ENCODE measurements at regions not wholly inside any gene's neighbourhood (a gene's known extent, or its start where the extent isn't known, plus 50 kb on each side); places are given as distances from the start of the nearest gene placed in this dataset.

GRCh38 chr1:58403894-58404293 lies 142.6 kb downstream of the OMA1 start:
- H3K27ac ChIP-seq (ENCODE audit: low read depth, low read length): no peak overlapping the region
- no peaks in the 10 kb centered on the region for H3F3A ChIP-seq (ENCODE audit: insufficient read depth)
- H3K27me3 ChIP-seq (ENCODE audit: low read length): no peaks in the 10 kb centered on the region
- no peak overlapping the region for H2AFZ ChIP-seq (ENCODE audit: low read depth, low read length, severe bottlenecking)
- H3K9me3 ChIP-seq (ENCODE audit: insufficient read depth, low read length): no peaks in the 10 kb centered on the region
- H3K36me3 ChIP-seq (ENCODE audit: low read length): no peaks in the 10 kb centered on the region
- no peak for TF ChIP-seq EZH2phosphoT487 (conservative IDR thresholded peaks at IDR 0.05; ENCODE audit: low read length)
- no peak for TF ChIP-seq CTCF (IDR thresholded peaks at IDR 0.05; ENCODE audit: insufficient read depth, low read length, poor library complexity, severe bottlenecking)
- H3K9ac ChIP-seq (ENCODE audit: low read length): no peak overlapping the region
- H3K79me2 ChIP-seq (ENCODE audit: insufficient read depth, low read length): no peaks in the 10 kb centered on the region
- H3K4me2 ChIP-seq (ENCODE audit: low read depth, low read length, poor library complexity, severe bottlenecking): no peak overlapping the region
- H3K9me2 ChIP-seq (replicated peaks; ENCODE audit: insufficient read depth, low read length): no peaks in the 10 kb centered on the region
- H3K4me3 ChIP-seq (ENCODE audit: insufficient read depth, low read length, poor library complexity, severe bottlenecking): no peak overlapping the region
- no peaks in the 10 kb centered on the region for H4K20me1 ChIP-seq (ENCODE audit: low read depth, low read length)

- Histone ChIP-seq H3K4me3 (ENCODE audit: insufficient read depth, low read length, poor library complexity, severe bottlenecking) (no peak overlapping the region), H4K20me1 (ENCODE audit: low read depth, low read length) (no peaks in the 10 kb centered on the region), H2AFZ (ENCODE audit: low read depth, low read length, severe bottlenecking) (no peak overlapping the region), H3F3A (ENCODE audit: insufficient read depth) (no peaks in the 10 kb centered on the region), H3K4me2 (ENCODE audit: low read depth, low read length, poor library complexity, severe bottlenecking) (no peak overlapping the region), H3K9ac (ENCODE audit: low read length) (no peak overlapping the region), H3K36me3 (ENCODE audit: low read length) (no peaks in the 10 kb centered on the region), H3K27ac (ENCODE audit: low read depth, low read length) (no peak overlapping the region), H3K9me2 (replicated peaks; ENCODE audit: insufficient read depth, low read length) (no peaks in the 10 kb centered on the region), H3K79me2 (ENCODE audit: insufficient read depth, low read length) (no peaks in the 10 kb centered on the region), H3K9me3 (ENCODE audit: insufficient read depth, low read length) (no peaks in the 10 kb centered on the region), H3K27me3 (ENCODE audit: low read length) (no peaks in the 10 kb centered on the region)
- TF ChIP-seq CTCF (IDR thresholded peaks at IDR 0.05; ENCODE audit: insufficient read depth, low read length, poor library complexity, severe bottlenecking): no peak
- TF ChIP-seq EZH2phosphoT487 (conservative IDR thresholded peaks at IDR 0.05; ENCODE audit: low read length): no peak
Observed at GRCh38 chr1:58402444-58402843, 144.1 kb downstream of the OMA1 start.

GRCh38 chr1:58401991-58402390 lies 144.5 kb downstream of the OMA1 start:
- H3K36me3 ChIP-seq (ENCODE audit: low read length): no peaks in the 10 kb centered on the region
- no peak overlapping the region for H3K9ac ChIP-seq (ENCODE audit: low read length)
- no peak overlapping the region for H3K4me3 ChIP-seq (ENCODE audit: insufficient read depth, low read length, poor library complexity, severe bottlenecking)
- H3K27ac ChIP-seq (ENCODE audit: low read depth, low read length): no peak overlapping the region
- TF ChIP-seq EZH2phosphoT487 (conservative IDR thresholded peaks at IDR 0.05; ENCODE audit: low read length) (no peak), CTCF (IDR thresholded peaks at IDR 0.05; ENCODE audit: insufficient read depth, low read length, poor library complexity, severe bottlenecking) (no peak)
- no peaks in the 10 kb centered on the region for H3K9me2 ChIP-seq (replicated peaks; ENCODE audit: insufficient read depth, low read length)
- no peaks in the 10 kb centered on the region for H3K9me3 ChIP-seq (ENCODE audit: insufficient read depth, low read length)
- H3F3A ChIP-seq (ENCODE audit: insufficient read depth): no peaks in the 10 kb centered on the region
- no peak overlapping the region for H2AFZ ChIP-seq (ENCODE audit: low read depth, low read length, severe bottlenecking)
- no peaks in the 10 kb centered on the region for H4K20me1 ChIP-seq (ENCODE audit: low read depth, low read length)
- no peaks in the 10 kb centered on the region for H3K27me3 ChIP-seq (ENCODE audit: low read length)
- H3K4me2 ChIP-seq (ENCODE audit: low read depth, low read length, poor library complexity, severe bottlenecking): no peak overlapping the region
- H3K79me2 ChIP-seq (ENCODE audit: insufficient read depth, low read length): no peaks in the 10 kb centered on the region
